GM10248 (cell line): ENCODE measurements at regions not wholly inside any gene's neighbourhood (a gene's known extent, or its start where the extent isn't known, plus 50 kb on each side); places are given as distances from the start of the nearest gene placed in this dataset.

Experiments
- CTCF ChIA-PET: fragments of 300-600 bp; sonication (Branson Sonifier 250); formaldehyde crosslinking; extraction: SDS; loops from one replicate; lab custom pipeline; 2021; ENCODE audit warnings: antibody characterized with exemption; lab: Yijun Ruan, JAX
- POLR2A ChIA-PET: fragments of 350-650 bp; sonication (Branson Sonifier 250); formaldehyde crosslinking; extraction: SDS; loops from one replicate; lab custom pipeline; 2020; ENCODE audit warnings: antibody characterized with exemption; lab: Yijun Ruan, JAX
- DNase-seq: peaks from one replicate; pipeline ENCODE4 v3.0.0; 2012; ENCODE audit errors: extremely low spot score
- TF ChIP-seq, protein P1 (sequence below): IDR thresholded peaks from 2 replicates; pipeline ENCODE4 v1.5.1; 2012; ENCODE audit warnings: mild to moderate bottlenecking, low read depth; ENCODE audit errors: extremely low read depth, missing control alignments, control extremely low read depth

DNA sequence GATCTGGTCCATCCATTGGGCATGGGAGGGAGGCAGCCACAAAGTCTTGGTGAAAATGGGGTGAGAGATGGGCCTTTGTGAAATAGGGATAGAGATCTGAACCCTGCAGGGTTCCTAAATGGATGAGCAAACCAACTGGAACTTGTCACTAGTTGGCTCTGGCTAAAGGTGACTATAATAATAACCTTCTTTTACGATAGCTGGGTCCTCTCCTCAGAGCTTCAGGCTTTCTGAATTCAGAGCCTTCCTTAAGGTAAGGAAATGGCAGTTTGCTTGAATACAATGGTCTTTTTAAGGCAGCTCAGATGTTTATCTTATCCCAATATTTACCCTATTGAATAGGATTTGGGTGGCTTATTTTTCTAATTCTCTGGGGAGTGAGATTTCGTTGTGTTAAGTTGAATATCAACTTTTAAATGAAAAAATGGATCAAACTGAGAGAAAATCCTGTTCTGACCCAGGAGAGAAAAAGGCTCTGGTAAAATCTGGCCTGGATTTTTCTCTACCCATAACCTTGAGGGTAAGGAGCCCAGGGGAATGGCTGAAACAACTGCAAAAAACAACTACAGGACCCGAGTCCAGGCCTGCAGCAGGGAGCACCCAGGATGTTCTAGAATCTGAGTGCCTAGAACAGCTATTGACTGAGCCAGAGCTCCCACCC lies 61.1 kb upstream of the CXCR4 start:
- no peak for DNase-seq
- POLR2A ChIA-PET = no interaction called here
- TF ChIP-seq, protein P1, sequence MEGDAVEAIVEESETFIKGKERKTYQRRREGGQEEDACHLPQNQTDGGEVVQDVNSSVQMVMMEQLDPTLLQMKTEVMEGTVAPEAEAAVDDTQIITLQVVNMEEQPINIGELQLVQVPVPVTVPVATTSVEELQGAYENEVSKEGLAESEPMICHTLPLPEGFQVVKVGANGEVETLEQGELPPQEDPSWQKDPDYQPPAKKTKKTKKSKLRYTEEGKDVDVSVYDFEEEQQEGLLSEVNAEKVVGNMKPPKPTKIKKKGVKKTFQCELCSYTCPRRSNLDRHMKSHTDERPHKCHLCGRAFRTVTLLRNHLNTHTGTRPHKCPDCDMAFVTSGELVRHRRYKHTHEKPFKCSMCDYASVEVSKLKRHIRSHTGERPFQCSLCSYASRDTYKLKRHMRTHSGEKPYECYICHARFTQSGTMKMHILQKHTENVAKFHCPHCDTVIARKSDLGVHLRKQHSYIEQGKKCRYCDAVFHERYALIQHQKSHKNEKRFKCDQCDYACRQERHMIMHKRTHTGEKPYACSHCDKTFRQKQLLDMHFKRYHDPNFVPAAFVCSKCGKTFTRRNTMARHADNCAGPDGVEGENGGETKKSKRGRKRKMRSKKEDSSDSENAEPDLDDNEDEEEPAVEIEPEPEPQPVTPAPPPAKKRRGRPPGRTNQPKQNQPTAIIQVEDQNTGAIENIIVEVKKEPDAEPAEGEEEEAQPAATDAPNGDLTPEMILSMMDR = no peak
- CTCF ChIA-PET = interaction anchor here (0.7 to 2.7 kb wide), 5 partner anchors 8 to 23 kb away, joined by 3 to 9 read pairs (median 3); no protein-coding TSS in a partner anchor

DNA sequence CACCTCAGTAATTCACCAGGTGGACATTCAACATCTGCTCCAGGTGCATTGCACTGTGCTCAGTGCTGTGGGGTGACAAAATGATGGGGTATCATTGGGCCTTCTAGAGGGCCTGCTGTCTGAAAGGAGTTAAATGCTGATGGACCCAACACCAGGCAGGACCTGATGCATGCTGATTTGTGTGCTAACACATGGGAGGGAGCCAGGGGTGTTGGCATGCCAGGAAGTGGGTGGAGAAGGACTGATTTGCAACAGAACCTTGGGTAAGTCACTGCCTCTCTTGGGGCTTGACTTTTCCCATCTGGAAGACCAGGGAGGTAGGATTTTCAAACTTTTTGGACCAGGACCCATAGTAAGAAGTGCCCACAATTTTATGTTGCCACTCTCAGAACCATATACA lies 57.9 kb upstream of the CXCR4 start:
- CTCF ChIA-PET = no interaction called here
- no peak for DNase-seq
- TF ChIP-seq, protein P1 = no peak
- POLR2A ChIA-PET = no interaction called here

DNA sequence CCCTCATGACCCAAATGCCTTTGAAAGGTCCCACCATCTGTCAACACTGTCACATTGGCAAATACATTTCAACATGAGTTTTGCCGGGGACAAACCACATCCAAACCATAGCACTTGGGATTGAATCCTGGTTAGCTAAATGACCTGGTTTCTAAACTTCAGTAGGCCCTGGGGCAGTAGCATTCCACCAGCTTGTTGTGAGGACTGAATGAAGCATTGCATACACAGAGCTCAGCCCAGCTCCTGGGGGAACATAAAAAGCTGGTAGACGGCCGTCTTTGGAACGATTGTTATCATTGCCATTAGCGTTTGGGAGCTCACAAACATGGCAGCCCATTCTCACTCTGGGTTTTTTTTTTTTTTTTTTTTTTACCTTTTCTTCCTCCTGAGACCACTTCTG lies 57.5 kb upstream of the CXCR4 start:
- TF ChIP-seq, protein P1 = no peak
- CTCF ChIA-PET = no interaction called here
- POLR2A ChIA-PET = no interaction called here
- no peak for DNase-seq

DNA sequence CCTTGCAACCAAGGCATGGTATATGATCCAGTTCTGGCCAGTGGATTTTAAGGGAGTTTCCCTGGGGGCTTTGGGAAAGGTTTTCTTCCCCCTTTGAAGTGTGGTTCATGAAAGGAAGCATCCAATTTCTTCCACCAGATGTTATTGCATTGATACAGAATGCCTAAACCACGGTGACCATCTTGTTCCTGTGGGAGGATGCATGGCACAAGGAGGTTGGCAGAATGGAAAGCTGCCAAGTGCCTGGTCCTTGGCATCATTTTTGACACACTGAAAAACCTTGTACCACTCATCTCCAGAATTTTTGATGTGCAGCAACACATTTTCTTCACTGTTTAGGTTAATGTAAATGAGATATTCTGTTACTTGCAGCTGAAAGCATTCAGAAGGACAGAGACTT lies 55.2 kb upstream of the CXCR4 start:
- CTCF ChIA-PET = no interaction called here
- no peak for DNase-seq
- TF ChIP-seq, protein P1 = no peak
- POLR2A ChIA-PET = no interaction called here

DNA sequence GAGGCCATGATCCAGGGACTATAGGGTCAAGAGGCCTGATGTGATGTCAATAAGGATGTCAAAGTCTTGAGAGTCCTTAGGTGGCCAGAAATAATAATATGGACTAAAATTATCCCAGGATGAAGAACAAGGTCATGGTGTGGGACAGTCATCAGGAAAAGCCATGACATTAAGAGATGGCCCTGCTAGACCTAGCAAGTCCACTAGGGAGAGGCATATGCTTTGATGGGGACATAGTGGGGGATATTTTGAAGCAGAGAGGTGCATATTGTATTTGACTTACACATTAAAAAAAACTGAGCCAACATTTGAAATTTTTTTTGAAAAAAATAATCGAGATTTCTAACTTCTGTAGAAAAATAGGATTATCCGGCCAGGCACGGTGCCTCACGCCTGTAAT lies 53.3 kb upstream of the CXCR4 start:
- ChIA-PET CTCF (interaction anchor here (1.4 kb wide), 1 partner anchor 8 kb away, joined by 3 read pairs; no protein-coding TSS in a partner anchor), POLR2A (no interaction called here)
- TF ChIP-seq, protein P1 = no peak
- DNase-seq = no peak

DNA sequence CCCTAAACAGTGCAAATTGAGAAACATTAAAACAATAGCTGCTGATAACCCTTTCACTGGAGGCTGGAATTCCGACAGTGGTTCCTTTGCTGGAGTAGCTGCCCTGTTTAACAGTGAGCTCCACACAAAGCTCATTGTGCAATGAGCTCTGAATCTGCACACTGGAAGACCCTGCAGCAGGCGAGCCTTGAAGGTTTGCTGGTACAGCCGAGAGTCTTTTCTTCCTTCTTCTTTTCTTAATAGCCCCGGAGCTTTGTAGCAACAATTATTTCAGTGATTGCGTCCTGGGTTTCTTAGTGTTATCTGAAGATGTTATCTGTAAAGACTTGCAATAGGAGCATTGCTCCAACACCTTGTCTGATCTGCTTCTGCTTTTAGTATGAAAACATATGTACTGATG lies 50.8 kb upstream of the CXCR4 start:
- ChIA-PET CTCF (interaction anchor here (1.1 to 2.3 kb wide), 3 partner anchors 8 to 13 kb away, joined by 3 to 7 read pairs (median 4); no protein-coding TSS in a partner anchor), POLR2A (no interaction called here)
- TF ChIP-seq, protein P1 = no peak
- DNase-seq = no peak
